Osteocyte (in vitro differentiated cells): ENCODE measurements at regions not wholly inside any gene's neighbourhood (a gene's known extent, or its start where the extent isn't known, plus 50 kb on each side); places are given as distances from the start of the nearest gene placed in this dataset.

ENCODE experiments used
- DNase-seq: peaks from one replicate; pipeline ENCODE4 v3.0.0; 2021; ENCODE audit warnings: mixed read lengths; ENCODE audit not compliant: unreplicated experiment; ENCODE audit errors: extremely low spot score
- H3K27ac Mint-ChIP-seq: one replicate; pipeline ENCODE4 v1.8.0; 2021; ENCODE audit warnings: mild to moderate bottlenecking, mixed read lengths; ENCODE audit not compliant: unreplicated experiment
- H3K27me3 Mint-ChIP-seq: one replicate; pipeline ENCODE4 v1.8.0; 2021; ENCODE audit warnings: mixed read lengths; ENCODE audit not compliant: unreplicated experiment
- H3K36me3 Mint-ChIP-seq: one replicate; pipeline ENCODE4 v1.8.0; 2021; ENCODE audit warnings: mixed read lengths; ENCODE audit not compliant: unreplicated experiment
- H3K4me1 Mint-ChIP-seq: one replicate; pipeline ENCODE4 v1.8.0; 2021; ENCODE audit warnings: mixed read lengths; ENCODE audit not compliant: unreplicated experiment
- H3K4me3 Mint-ChIP-seq: one replicate; pipeline ENCODE4 v1.8.0; 2021; ENCODE audit warnings: mild to moderate bottlenecking, moderate library complexity, mixed read lengths; ENCODE audit not compliant: unreplicated experiment
- H3K9me3 Mint-ChIP-seq: one replicate; pipeline ENCODE4 v1.8.0; 2021; ENCODE audit warnings: mixed read lengths; ENCODE audit not compliant: unreplicated experiment
- CTCF ChIP-seq: fragments of 200-600 bp; sonication (generic); IDR thresholded peaks from 2 replicates; pipeline ENCODE4 v1.5.0; 2021; ENCODE audit warnings: antibody characterized with exemption, mild to moderate bottlenecking, moderate library complexity

GRCh38 chr21:22573834-22574233 is 1575.6 kb downstream of the NCAM2 start:
- TF ChIP-seq CTCF: no peak
- H3K4me3 Mint-ChIP-seq: no peak overlapping the region
- H3K4me1 Mint-ChIP-seq: no peaks in the 10 kb centered on the region
- no peak overlapping the region for H3K27ac Mint-ChIP-seq
- H3K36me3 Mint-ChIP-seq: no peaks in the 10 kb centered on the region
- no peak for DNase-seq
- no peaks in the 10 kb centered on the region for H3K27me3 Mint-ChIP-seq
- no peaks in the 10 kb centered on the region for H3K9me3 Mint-ChIP-seq

GRCh38 chr21:22575165-22575584 is 1577.0 kb downstream of the NCAM2 start:
- peak overlapping the region; percentile 17 for H3K4me3 Mint-ChIP-seq
- no peaks in the 10 kb centered on the region for H3K4me1 Mint-ChIP-seq
- no peaks in the 10 kb centered on the region for H3K27me3 Mint-ChIP-seq
- H3K36me3 Mint-ChIP-seq: no peaks in the 10 kb centered on the region
- H3K9me3 Mint-ChIP-seq: no peaks in the 10 kb centered on the region
- no peak overlapping the region for H3K27ac Mint-ChIP-seq
- DNase-seq: no peak
- TF ChIP-seq CTCF: peak; percentile 57

- TF ChIP-seq CTCF: no peak
- Mint-ChIP-seq H3K27me3 (no peaks in the 10 kb centered on the region), H3K4me1 (no peaks in the 10 kb centered on the region), H3K4me3 (no peak overlapping the region), H3K9me3 (peaks cover 4% of the 10 kb centered on the region), H3K27ac (no peak overlapping the region), H3K36me3 (no peaks in the 10 kb centered on the region)
- no peak for DNase-seq
Observed at GRCh38 chr21:22579741-22580140, 1581.5 kb downstream of the NCAM2 start.

- H3K9me3 Mint-ChIP-seq: peaks cover 8% of the 10 kb centered on the region
- H3K27ac Mint-ChIP-seq: no peak overlapping the region
- TF ChIP-seq CTCF: no peak
- no peaks in the 10 kb centered on the region for H3K27me3 Mint-ChIP-seq
- no peaks in the 10 kb centered on the region for H3K4me1 Mint-ChIP-seq
- DNase-seq: no peak
- H3K4me3 Mint-ChIP-seq: no peak overlapping the region
- no peaks in the 10 kb centered on the region for H3K36me3 Mint-ChIP-seq
Observed at GRCh38 chr21:22582026-22582425, 1583.8 kb downstream of the NCAM2 start.

GRCh38 chr21:22584308-22584707 is 1586.1 kb downstream of the NCAM2 start:
- Mint-ChIP-seq H3K36me3 (no peaks in the 10 kb centered on the region), H3K4me1 (no peaks in the 10 kb centered on the region), H3K27me3 (no peaks in the 10 kb centered on the region), H3K4me3 (no peak overlapping the region), H3K9me3 (peaks cover 8% of the 10 kb centered on the region), H3K27ac (no peak overlapping the region)
- TF ChIP-seq CTCF: no peak
- DNase-seq: no peak
